ACHN (cell line): ENCODE measurements at regions not wholly inside any gene's neighbourhood (a gene's known extent, or its start where the extent isn't known, plus 50 kb on each side); places are given as distances from the start of the nearest gene placed in this dataset.
"Not testable (repeated sequence)": the region's sequence is repeated elsewhere in the genome, so short reads cannot be mapped to it uniquely, and the experiment has no call there.

Source experiments
- DNase-seq: peaks from one replicate; pipeline ENCODE4 v3.0.0-alpha.2; 2015
- in situ Hi-C: cut with HindIII; loops from 2 replicates; pipeline ENCODE4 v1.10.0; 2017; ENCODE audit warnings: low sequenced_read_pairs, low pct_ligation_motif_present, low pct_unique_long_range_greater_than_20kb

DNA sequence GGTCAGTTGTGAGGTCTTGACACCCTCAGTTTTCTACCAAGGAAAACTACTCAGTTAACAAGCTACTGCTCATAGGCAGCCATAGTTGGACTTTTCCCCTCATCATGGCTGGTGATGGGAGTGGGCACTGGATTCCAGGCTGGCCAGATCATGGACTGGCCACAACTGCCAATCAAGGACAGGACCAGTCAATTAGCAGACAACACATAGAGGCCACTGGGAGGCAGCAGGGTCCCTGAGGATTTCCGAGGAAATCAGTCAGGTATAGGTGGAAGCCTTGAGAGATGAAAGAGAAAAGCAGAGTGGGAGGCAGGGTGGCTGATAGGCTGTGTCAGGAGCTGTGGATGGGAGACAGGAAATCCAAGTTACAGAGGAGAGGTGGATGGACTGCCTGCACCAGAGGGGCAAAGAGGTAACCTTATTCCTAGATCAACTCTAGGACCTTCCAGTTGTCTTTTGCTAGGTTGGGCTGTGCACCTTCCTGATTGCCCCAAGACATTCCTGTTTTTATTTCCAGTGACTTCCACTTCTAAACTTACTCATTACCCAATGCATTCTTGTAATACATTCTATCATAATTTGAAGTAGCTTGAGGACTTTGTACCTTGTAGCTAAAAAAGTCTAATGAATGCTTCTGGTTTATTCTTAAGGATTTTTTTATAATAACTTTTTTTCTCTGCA, 361.8 kb downstream of the KCNRG start:
- in situ Hi-C loops: no loop called here
- DNase-seq: no peak

GRCh38 chr13:50377726-50378270, 362.6 kb downstream of the KCNRG start:
- no peak for DNase-seq
- in situ Hi-C loops: no loop called here

- no peak for DNase-seq
- in situ Hi-C loops: no loop called here
Measured at GRCh38 chr13:50378509-50379044, 363.3 kb downstream of the KCNRG start.

DNA sequence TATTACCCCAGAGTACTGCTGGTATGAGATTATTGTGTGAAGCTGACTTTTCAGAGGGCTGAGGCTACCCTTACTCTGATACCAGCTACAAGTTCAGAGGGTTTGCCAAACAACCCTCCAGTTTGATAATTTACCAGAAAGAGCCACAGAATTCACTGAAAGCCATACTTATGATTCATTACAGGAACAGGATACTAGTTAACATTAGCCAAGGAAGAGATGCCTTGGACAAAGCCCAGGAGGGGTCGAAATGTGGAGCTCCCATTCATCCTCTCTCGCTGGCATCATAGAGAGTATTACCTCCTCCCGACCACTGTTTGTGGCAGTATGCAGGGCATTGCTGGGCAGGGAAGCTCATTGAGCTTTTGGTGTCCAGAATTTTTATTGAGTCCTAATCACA, 364.3 kb downstream of the KCNRG start:
- DNase-seq: peak; percentile 78
- in situ Hi-C loops: no loop called here

- in situ Hi-C loops: no loop called here
- DNase-seq: no peak
Measured at GRCh38 chr13:50380905-50381304, 365.7 kb downstream of the KCNRG start.

GRCh38 chr13:50382511-50382910, 367.3 kb downstream of the KCNRG start:
- in situ Hi-C loops: no loop called here
- no peak for DNase-seq

GRCh38 chr13:50382951-50383350, 367.7 kb downstream of the KCNRG start:
- in situ Hi-C loops: no loop called here
- DNase-seq: no peak

DNA sequence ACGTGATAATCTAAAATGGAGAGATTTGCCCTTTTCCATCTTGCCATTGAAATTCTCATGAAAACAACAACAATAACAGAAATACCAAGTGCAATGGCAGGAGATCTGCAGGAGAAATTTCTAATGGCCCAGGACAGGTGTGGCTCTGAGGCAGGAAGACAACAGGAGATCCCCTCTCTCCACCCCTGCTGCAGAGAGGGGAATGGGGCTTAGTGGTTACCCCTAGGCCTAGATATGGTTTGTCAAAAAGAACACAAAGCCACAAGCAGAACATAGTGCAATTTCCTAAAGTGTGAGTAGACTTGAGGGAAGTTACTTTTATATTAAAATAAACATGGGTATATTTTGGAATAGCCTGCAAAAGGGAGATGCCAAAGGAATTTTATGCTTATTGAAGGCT, 369.5 kb downstream of the KCNRG start:
- in situ Hi-C loops: no loop called here

DNA sequence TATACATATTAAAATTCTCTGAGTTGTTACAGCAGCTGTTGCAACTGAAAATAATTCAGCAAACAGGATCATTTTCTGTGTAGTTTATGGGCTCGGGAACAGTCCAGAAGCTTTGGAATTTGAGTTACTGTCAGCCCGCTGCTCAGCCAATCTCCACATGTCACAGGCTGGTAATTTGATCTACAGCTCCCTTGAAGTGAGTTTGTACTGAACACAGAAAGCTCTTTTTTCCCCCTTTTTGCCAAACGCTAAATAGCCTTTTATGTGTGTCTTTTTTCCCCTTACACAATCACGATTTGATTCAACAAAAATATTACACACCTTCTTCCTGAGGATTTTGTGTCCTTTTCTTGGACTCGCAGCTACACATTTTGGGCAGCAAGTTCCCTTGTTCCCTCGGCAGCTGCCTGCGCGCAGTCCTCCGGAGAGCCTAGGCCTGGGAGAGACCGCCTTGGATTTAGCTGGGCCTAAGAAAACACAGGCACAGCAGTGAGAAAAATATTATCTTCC, 371.4 kb downstream of the KCNRG start:
- DNase-seq: no peak
- in situ Hi-C loops: no loop called here

More for the DNA sequence above, 369.5 kb downstream of the KCNRG start:
- DNase-seq: no peak

DNA sequence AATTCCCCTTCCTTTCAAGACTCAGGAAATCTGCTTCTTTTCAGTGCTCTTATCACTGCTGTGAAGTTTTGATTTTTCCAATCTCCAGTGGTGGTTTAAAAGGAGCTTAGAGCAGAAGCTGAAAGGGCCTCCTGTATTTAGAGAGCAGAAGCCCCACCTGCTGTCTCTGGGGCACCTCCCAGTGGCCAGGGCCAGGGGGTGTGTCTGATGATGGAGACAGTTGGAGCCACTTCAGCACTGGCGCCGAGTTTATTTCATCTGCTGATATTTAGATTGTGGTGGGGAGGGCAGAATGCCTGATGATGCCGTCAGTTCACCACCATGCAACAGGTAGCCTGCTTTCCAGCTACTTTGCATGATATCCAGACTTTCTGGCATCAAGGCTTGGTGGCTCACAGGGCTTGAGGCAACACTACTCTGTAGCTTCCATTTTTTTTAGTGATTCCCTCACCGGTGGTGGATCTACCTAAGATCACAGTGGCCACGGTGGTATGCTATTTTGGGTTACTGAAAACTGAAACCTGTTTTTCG, 371.9 kb downstream of the KCNRG start:
- in situ Hi-C loops: no loop called here
- DNase-seq: peak; percentile 8

- in situ Hi-C loops: no loop called here
- DNase-seq: no peak
Measured at GRCh38 chr13:50388481-50388880, 373.2 kb downstream of the KCNRG start.

GRCh38 chr13:50389726-50390125, 374.5 kb downstream of the KCNRG start:
- in situ Hi-C loops: no loop called here

DNA sequence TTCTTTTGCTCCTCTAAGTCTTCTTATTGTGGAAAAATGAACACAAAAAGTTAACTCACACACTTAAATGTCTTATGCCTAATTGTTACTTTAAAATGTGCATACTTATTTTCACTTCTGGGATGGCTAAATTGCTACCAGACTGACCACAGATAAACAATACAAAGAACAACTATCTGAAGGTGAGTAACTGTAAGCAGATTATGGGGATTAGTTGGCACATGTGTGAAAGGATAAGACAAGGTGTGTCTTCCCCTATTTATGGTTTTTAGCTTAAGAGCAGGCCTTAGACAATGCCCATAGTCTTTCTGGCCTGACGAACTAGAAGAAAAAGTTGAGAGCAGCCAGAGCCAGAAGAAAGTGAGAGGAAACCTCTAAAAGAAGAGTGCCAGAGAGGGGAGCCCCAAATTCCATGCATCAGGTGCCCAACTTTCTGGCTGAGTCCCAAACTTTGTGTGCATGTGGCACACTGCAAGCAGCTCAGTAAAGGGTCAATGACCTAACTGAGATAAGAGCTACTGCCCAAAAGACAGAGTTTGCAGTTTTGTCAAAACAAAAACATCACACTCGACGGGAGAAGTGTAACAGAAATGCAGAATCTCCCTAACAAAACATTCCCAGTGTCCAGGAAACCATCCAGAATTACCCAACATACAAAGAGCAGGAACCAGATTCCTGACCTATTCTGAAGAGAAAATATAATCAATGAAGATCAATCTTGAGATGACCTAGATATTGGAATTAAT, 375.4 kb downstream of the KCNRG start:
- in situ Hi-C loops: no loop called here
- no peak for DNase-seq

More at GRCh38 chr13:50389726-50390125, 374.5 kb downstream of the KCNRG start:
- no peak for DNase-seq

DNA sequence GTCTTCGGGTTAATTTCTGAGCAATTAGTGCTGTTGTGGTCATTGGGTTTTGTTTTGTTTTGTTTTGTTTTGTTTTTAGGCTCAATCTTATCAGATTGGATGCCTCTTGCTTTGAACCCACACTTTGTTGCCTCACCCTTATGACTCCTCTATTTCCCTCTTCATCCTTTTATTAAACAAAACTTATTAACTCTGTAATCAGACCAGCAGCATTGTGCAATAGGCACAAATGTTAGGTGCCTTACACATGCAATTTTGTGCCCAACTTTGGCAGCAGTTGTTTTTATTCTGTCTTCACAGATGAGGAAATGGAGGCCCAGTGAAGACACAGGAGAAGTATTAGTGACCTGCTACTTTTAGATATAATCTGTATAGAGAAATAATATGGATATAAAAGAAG, 377.7 kb downstream of the KCNRG start:
- in situ Hi-C loops: no loop called here
- no peak for DNase-seq

- in situ Hi-C loops: no loop called here
- DNase-seq: no peak
Measured at GRCh38 chr13:50393628-50394027, 378.4 kb downstream of the KCNRG start.

- in situ Hi-C loops: no loop called here
- DNase-seq: no peak
Measured at GRCh38 chr13:50396001-50396400, 380.8 kb downstream of the KCNRG start.

- in situ Hi-C loops, DNase-seq: not testable (repeated sequence)
Measured at GRCh38 chr13:50396618-50397017, 381.4 kb downstream of the KCNRG start.

- no peak for DNase-seq
- in situ Hi-C loops: no loop called here
Measured at GRCh38 chr13:50400035-50400726, 384.9 kb downstream of the KCNRG start.
